Osteoblast (primary cell): ENCODE measurements at regions not wholly inside any gene's neighbourhood (a gene's known extent, or its start where the extent isn't known, plus 50 kb on each side); places are given as distances from the start of the nearest gene placed in this dataset.

Source experiments
- DNase-seq: peaks from one replicate; pipeline ENCODE4 v3.0.0; 2011; ENCODE audit warnings: low spot score, mixed read lengths; ENCODE audit not compliant: insufficient read length; ENCODE audit errors: missing footprints
- H2AFZ ChIP-seq: 2 replicates; pipeline ENCODE4 v1.6.0; 2011; ENCODE audit warnings: mild to moderate bottlenecking, low read length
- H3K27ac ChIP-seq: 2 replicates; pipeline ENCODE4 v1.5.1; 2011; ENCODE audit warnings: mild to moderate bottlenecking, low read depth, low read length, moderate library complexity
- H3K27me3 ChIP-seq: 2 replicates; pipeline ENCODE4 v1.6.0; 2012; ENCODE audit warnings: mild to moderate bottlenecking, control low read depth, inconsistent platforms, low read length, moderate library complexity; ENCODE audit not compliant: insufficient read depth
- H3K36me3 ChIP-seq: 2 replicates; pipeline ENCODE4 v1.5.1; 2011; ENCODE audit warnings: mild to moderate bottlenecking, low read length, control low read depth, moderate library complexity; ENCODE audit not compliant: insufficient read depth
- H3K4me1 ChIP-seq: 2 replicates; pipeline ENCODE4 v1.5.1; 2011; ENCODE audit warnings: mild to moderate bottlenecking, low read length, control low read depth, moderate library complexity; ENCODE audit not compliant: insufficient read depth
- H3K4me2 ChIP-seq: 2 replicates; pipeline ENCODE4 v1.6.0; 2011; ENCODE audit warnings: mild to moderate bottlenecking, low read length; ENCODE audit not compliant: insufficient read depth
- H3K4me3 ChIP-seq: fragments of 200-600 bp; sonication (generic); 3 replicates; pipeline ENCODE4 v1.5.1; 2012; ENCODE audit warnings: mild to moderate bottlenecking, low read length, inconsistent platforms; ENCODE audit not compliant: insufficient read depth
- H3K79me2 ChIP-seq: 2 replicates; pipeline ENCODE4 v1.6.0; 2012; ENCODE audit warnings: mild to moderate bottlenecking, low read length, control low read depth, inconsistent platforms; ENCODE audit not compliant: insufficient read depth
- H3K9me3 ChIP-seq: 2 replicates; pipeline ENCODE4 v1.5.1; 2011; ENCODE audit warnings: low read depth, low read length, control low read depth
- H4K20me1 ChIP-seq: 2 replicates; pipeline ENCODE4 v1.6.0; 2012; ENCODE audit warnings: mild to moderate bottlenecking, low read length, control low read depth; ENCODE audit not compliant: insufficient read depth
- TF ChIP-seq, protein P1 (sequence below): IDR thresholded peaks from 2 replicates; pipeline ENCODE4 v1.5.1; 2011; ENCODE audit warnings: mild to moderate bottlenecking, low read depth, low read length, moderate library complexity; ENCODE audit errors: extremely low read depth

DNA sequence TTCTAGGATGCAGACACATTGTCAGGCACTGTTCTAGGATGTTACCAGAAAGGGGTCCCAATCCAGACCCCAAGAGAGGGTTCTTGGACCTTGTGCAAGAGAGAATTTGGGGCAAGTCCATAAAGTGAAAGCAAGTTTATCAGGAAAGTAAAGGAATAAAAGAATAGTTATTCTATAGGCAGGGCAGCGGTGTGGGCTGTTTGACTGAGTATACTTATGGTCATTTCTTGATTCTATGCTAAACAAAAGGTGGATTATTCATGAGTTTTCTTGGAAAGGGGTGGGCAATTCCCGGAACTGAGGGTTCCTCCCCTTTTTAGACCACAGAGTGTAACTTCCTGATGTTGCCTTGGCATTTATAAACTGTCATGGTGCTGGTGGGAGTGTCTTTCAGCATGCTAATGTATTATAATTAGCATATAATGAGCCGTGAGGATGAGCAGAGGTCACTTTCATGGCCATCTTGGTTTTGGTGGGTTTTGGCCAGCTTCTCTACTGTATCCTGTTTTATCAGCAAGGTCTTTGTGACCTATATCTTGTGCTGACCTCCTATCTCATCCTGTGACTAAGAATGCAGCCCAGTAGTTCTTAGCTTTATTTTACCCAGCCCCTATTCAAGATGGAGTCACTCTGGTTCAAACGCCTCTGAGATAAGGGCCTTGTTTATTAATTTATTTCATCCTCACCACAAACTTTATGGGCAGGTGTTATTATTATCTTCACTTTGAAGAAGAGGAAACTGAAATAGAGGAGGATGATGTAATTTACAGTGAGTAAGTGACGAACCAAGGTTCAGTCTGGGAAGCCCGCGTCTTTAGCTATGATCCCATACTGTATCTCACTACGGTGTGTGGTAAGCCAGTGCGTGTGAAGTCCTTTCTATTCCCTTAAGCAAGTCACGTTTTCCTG, 186.0 kb upstream of the KLF4 start:
- H3K4me1 ChIP-seq = no peaks in the 10 kb centered on the region
- TF ChIP-seq, protein P1, sequence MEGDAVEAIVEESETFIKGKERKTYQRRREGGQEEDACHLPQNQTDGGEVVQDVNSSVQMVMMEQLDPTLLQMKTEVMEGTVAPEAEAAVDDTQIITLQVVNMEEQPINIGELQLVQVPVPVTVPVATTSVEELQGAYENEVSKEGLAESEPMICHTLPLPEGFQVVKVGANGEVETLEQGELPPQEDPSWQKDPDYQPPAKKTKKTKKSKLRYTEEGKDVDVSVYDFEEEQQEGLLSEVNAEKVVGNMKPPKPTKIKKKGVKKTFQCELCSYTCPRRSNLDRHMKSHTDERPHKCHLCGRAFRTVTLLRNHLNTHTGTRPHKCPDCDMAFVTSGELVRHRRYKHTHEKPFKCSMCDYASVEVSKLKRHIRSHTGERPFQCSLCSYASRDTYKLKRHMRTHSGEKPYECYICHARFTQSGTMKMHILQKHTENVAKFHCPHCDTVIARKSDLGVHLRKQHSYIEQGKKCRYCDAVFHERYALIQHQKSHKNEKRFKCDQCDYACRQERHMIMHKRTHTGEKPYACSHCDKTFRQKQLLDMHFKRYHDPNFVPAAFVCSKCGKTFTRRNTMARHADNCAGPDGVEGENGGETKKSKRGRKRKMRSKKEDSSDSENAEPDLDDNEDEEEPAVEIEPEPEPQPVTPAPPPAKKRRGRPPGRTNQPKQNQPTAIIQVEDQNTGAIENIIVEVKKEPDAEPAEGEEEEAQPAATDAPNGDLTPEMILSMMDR = no peak
- H3K27me3 ChIP-seq = no peaks in the 10 kb centered on the region
- no peak overlapping the region for H3K4me3 ChIP-seq
- H3K9me3 ChIP-seq = no peaks in the 10 kb centered on the region
- H2AFZ ChIP-seq = no peak overlapping the region
- no peaks in the 10 kb centered on the region for H3K36me3 ChIP-seq
- no peak for DNase-seq
- no peak overlapping the region for H3K27ac ChIP-seq
- H3K4me2 ChIP-seq = no peak overlapping the region
- no peaks in the 10 kb centered on the region for H4K20me1 ChIP-seq
- H3K79me2 ChIP-seq = no peaks in the 10 kb centered on the region

DNA sequence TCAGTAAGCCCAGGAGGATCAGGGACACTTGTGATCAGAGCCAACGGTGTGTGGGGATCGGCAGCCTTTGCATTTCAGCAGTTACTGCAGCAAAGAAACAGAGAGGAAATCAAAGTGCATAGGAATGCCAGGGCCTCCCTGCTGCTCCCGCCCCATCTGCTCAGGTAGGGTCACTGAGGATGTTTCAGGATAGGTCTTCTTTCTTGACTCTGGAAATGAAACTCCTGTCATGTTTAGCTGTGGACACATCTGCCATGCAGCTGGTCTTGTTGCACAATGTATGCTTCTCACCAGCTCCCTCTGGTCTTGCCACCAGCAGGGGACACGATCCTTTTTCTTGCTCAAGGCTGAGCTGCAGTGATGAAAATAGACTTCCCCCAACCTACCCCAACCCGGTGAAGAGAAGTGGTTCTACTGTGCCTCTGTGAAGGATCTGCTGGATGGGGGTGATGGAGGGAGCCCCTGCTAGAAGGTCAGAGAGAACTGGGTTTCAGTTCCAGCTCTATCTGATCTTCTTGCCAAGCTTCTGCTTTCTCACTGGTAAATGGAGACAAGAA, 185.2 kb upstream of the KLF4 start:
- Histone ChIP-seq H3K4me1 (no peaks in the 10 kb centered on the region), H3K79me2 (no peaks in the 10 kb centered on the region), H2AFZ (no peak overlapping the region), H3K9me3 (no peaks in the 10 kb centered on the region), H3K4me2 (no peak overlapping the region), H3K27ac (no peak overlapping the region), H4K20me1 (no peaks in the 10 kb centered on the region), H3K36me3 (no peaks in the 10 kb centered on the region), H3K4me3 (no peak overlapping the region), H3K27me3 (no peaks in the 10 kb centered on the region)
- TF ChIP-seq, protein P1 = no peak
- peak; percentile 42 for DNase-seq

DNA sequence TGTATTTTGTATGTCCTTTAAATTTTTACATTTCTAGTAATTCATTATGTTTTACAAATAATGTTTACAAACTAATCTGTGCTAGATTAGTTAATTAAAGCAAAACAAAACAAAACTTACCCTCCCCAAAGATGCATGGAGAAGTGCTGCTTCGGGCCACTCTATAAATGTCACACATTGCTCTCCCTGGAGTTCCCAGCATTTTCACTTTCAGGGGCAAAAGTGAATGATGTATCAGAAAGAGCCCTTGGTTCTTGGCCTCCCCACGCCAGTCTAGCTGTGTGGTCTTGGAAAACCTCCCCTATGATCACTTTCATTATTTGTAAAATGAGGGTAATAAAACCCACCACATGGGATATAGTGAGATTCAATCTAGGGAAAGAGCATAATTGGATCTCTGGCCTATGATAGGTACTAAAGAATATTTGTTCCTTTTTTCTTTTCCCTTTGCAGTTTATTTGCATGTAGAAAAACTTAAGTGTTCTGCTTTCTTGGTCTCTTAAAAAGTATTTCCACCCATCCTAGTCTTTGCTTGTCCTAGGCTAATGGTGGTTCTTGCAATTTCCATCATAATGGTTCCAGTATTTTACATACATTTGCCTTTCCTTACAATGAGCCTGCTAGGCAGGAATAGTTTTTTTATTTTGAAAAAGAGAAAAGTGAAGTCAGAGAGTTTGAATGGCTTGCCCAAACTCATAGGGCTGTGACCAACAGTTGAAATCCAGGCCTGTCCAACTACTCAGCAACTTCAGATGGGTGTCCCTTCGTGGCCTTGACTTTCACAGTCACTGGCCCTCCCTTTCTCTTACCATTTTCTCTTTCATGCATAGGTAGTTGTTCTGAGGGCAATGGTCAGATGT, 184.5 kb upstream of the KLF4 start:
- Histone ChIP-seq H3K27ac (no peak overlapping the region), H3K36me3 (no peaks in the 10 kb centered on the region), H3K9me3 (no peaks in the 10 kb centered on the region), H4K20me1 (no peaks in the 10 kb centered on the region), H3K4me1 (no peaks in the 10 kb centered on the region), H3K27me3 (no peaks in the 10 kb centered on the region), H3K4me2 (no peak overlapping the region), H3K79me2 (no peaks in the 10 kb centered on the region), H3K4me3 (no peak overlapping the region), H2AFZ (no peak overlapping the region)
- TF ChIP-seq, protein P1 = no peak
- DNase-seq = no peak
